Gastroesophageal sphincter (tissue), 3 donors: ENCODE measurements at regions not wholly inside any gene's neighbourhood (a gene's known extent, or its start where the extent isn't known, plus 50 kb on each side); places are given as distances from the start of the nearest gene placed in this dataset.

ENCODE experiments used
- EP300 ChIP-seq: sonication (generic); formaldehyde crosslinking; IDR thresholded peaks from one replicate; pipeline ENCODE4 v1.6.1; 2017; ENCODE audit warnings: antibody characterized with exemption, mild to moderate bottlenecking
- POLR2A ChIP-seq, 2 donors: fragments of 450-650 bp; IDR thresholded peaks; one replicate each; pipeline ENCODE4 v1.6.1; 2017; ENCODE audit warnings: antibody characterized with exemption in 2 of 2, mild to moderate bottlenecking in 2 of 2, moderate library complexity in 1 of 2
- TF ChIP-seq, protein P1 (sequence below), 4 experiments: fragments of 200-600 bp in 2 of 4; fragments of 450-650 bp in 2 of 4; sonication (generic) in 1 of 4; IDR thresholded peaks; one replicate each; pipeline ENCODE4 v1.5.1; 2017 to 2019; ENCODE audit warnings: antibody characterized with exemption in 4 of 4, mild to moderate bottlenecking in 2 of 4, moderate library complexity in 2 of 4

GRCh38 chr12:107568718-107569117 is 116.9 kb upstream of the PWP1 start:
- TF ChIP-seq, protein P1, sequence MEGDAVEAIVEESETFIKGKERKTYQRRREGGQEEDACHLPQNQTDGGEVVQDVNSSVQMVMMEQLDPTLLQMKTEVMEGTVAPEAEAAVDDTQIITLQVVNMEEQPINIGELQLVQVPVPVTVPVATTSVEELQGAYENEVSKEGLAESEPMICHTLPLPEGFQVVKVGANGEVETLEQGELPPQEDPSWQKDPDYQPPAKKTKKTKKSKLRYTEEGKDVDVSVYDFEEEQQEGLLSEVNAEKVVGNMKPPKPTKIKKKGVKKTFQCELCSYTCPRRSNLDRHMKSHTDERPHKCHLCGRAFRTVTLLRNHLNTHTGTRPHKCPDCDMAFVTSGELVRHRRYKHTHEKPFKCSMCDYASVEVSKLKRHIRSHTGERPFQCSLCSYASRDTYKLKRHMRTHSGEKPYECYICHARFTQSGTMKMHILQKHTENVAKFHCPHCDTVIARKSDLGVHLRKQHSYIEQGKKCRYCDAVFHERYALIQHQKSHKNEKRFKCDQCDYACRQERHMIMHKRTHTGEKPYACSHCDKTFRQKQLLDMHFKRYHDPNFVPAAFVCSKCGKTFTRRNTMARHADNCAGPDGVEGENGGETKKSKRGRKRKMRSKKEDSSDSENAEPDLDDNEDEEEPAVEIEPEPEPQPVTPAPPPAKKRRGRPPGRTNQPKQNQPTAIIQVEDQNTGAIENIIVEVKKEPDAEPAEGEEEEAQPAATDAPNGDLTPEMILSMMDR (IDR thresholded peaks at IDR 0.05): no peak
- TF ChIP-seq POLR2A (IDR thresholded peaks at IDR 0.05): no peak
- TF ChIP-seq EP300: no peak
